T-helper 2 cell treated with Interferon-gamma antibody and Interleukin-4, amounts not matched to agents 5 μg/mL and 100 μg/mL, for 36 hours (primary cell): ENCODE measurements at regions not wholly inside any gene's neighbourhood (a gene's known extent, or its start where the extent isn't known, plus 50 kb on each side); places are given as distances from the start of the nearest gene placed in this dataset.

Experiments
- DNase-seq: peaks from one replicate; pipeline ENCODE4 v3.0.0; 2021; ENCODE audit warnings: low spot score
- H3K27ac Mint-ChIP-seq: one replicate; pipeline ENCODE4 v1.8.0; 2021; ENCODE audit warnings: mild to moderate bottlenecking, mixed read lengths
- H3K27me3 Mint-ChIP-seq: one replicate; pipeline ENCODE4 v1.8.0; 2021; ENCODE audit warnings: low read depth, mixed read lengths
- H3K36me3 Mint-ChIP-seq: one replicate; pipeline ENCODE4 v1.8.0; 2021; ENCODE audit warnings: low read depth, mixed read lengths
- H3K4me1 Mint-ChIP-seq: one replicate; pipeline ENCODE4 v1.8.0; 2021; ENCODE audit warnings: low read depth, mixed read lengths
- H3K4me3 Mint-ChIP-seq: one replicate; pipeline ENCODE4 v1.8.0; 2022; ENCODE audit warnings: mild to moderate bottlenecking, moderate library complexity, mixed read lengths
- H3K9me3 Mint-ChIP-seq: one replicate; pipeline ENCODE4 v1.8.0; 2021; ENCODE audit warnings: mixed read lengths

GRCh38 chr12:76247992-76248391, 100.2 kb downstream of the BBS10 start:
- Mint-ChIP-seq H3K27ac (no peak overlapping the region), H3K9me3 (no peaks in the 10 kb centered on the region), H3K4me3 (no peak overlapping the region), H3K36me3 (no peaks in the 10 kb centered on the region), H3K4me1 (peaks cover 6% of the 10 kb centered on the region), H3K27me3 (peaks cover 27% of the 10 kb centered on the region)
- DNase-seq, result no peak

DNA sequence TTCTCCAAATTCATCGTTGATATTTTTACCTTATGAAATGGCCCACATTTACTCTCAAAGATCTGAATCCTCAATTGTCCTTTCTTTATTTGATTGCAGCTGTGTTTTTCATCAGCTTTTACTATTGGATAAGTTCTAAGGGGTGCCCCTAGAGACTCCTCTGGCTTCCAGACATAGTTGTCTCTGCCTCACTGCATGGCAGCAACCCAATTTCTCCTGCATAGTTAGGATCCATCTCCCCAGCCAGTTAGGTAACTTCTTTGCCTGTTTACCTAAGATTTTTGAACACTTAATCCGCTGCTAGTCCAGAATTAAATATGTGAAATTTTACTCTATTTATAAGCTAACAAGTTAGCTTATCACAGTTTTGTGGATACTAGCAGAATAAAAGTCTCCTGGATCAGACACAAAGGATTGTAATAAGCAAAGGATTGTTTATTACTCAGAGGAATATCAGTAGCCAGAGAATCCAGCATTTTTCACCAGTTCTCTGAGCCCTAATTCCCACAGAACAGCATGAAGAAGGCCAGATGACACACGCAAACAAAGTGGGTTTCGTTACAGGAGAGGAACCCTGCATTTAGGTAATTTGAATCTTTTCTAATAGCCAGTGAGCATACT, 101.1 kb downstream of the BBS10 start:
- H3K4me3 Mint-ChIP-seq, result no peak overlapping the region
- H3K9me3 Mint-ChIP-seq, result no peaks in the 10 kb centered on the region
- no peak overlapping the region for H3K27ac Mint-ChIP-seq
- H3K27me3 Mint-ChIP-seq, result peaks cover 27% of the 10 kb centered on the region
- no peak for DNase-seq
- H3K36me3 Mint-ChIP-seq, result no peaks in the 10 kb centered on the region
- H3K4me1 Mint-ChIP-seq, result peaks cover 6% of the 10 kb centered on the region

GRCh38 chr12:76246611-76247010, 101.6 kb downstream of the BBS10 start:
- Mint-ChIP-seq H3K36me3 (no peaks in the 10 kb centered on the region), H3K4me3 (no peak overlapping the region), H3K27me3 (peaks cover 27% of the 10 kb centered on the region), H3K9me3 (no peaks in the 10 kb centered on the region), H3K4me1 (peaks cover 6% of the 10 kb centered on the region), H3K27ac (no peak overlapping the region)
- DNase-seq, result no peak

DNA sequence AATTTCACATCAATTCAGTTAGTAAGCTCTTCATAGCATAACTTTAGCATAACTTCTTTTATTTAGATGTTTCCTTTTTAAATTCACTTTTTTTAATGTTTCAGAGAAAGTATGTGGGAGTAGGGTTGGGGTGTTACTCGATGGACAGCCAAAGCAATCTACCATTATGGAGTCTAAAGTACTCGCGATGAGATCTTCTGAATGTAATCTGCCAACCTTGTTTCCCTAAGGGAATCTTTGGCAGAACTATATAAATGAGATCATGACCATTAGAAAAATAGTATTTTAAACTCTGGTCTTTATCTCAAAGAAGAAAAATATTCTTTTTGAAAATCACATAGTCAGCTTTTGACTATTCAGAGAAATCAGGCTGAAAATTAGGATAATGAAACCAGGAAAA, 103.9 kb downstream of the BBS10 start:
- H3K4me3 Mint-ChIP-seq, result no peak overlapping the region
- no peak for DNase-seq
- H3K27ac Mint-ChIP-seq, result no peak overlapping the region

GRCh38 chr12:76242813-76243550, 105.2 kb downstream of the BBS10 start:
- Mint-ChIP-seq H3K36me3 (no peaks in the 10 kb centered on the region), H3K4me3 (no peak overlapping the region), H3K27me3 (peaks cover 22% of the 10 kb centered on the region), H3K9me3 (no peaks in the 10 kb centered on the region), H3K27ac (no peak overlapping the region), H3K4me1 (no peaks in the 10 kb centered on the region)
- no peak for DNase-seq

More for the DNA sequence above, 103.9 kb downstream of the BBS10 start:
- Mint-ChIP-seq H3K4me1 (peaks cover 3% of the 10 kb centered on the region), H3K36me3 (no peaks in the 10 kb centered on the region), H3K27me3 (peaks cover 27% of the 10 kb centered on the region), H3K9me3 (no peaks in the 10 kb centered on the region)

DNA sequence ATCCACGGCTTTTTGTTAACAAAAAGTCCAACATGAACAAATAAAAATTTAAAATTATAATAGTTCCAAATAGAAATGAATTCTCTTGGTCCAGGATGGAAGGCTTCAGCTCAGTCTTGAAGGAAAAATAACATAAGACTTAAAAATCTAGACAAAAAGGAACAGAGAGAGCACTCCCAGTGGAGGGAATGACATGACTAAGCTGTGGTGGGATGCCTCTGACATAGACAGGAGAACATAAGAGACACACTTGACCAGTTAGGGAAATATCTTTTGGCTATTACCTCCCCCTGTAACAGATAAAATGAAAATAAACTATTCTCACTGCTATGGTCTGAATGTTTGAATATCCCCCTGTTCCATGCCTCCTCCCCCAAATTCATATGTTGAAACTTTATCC, 106.8 kb downstream of the BBS10 start:
- Mint-ChIP-seq H3K27ac (no peak overlapping the region), H3K4me3 (no peak overlapping the region), H3K4me1 (no peaks in the 10 kb centered on the region), H3K27me3 (peaks cover 11% of the 10 kb centered on the region), H3K9me3 (no peaks in the 10 kb centered on the region), H3K36me3 (no peaks in the 10 kb centered on the region)
- DNase-seq, result no peak

DNA sequence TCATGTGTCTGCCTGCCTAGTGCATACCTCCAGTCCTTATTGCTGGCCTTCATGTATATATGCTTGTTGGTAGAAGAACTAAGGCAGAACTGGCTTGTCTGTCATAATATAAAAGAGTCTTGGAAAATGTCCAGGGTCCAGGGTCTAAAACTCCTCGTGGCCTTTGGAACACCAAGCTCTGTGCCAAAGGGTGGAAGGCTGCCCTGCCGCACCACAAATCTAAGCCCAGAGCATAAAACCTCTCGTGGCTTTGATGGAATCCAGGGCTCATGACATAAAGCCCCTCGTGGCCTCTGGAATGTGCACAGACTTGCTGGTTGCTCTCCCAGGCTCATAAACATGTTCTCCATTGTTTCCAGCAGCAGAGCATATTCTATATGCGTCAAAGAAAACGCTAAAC, 107.9 kb downstream of the BBS10 start:
- Mint-ChIP-seq H3K4me3 (no peak overlapping the region), H3K9me3 (no peaks in the 10 kb centered on the region), H3K27me3 (peaks cover 6% of the 10 kb centered on the region), H3K4me1 (no peaks in the 10 kb centered on the region), H3K27ac (no peak overlapping the region), H3K36me3 (no peaks in the 10 kb centered on the region)
- DNase-seq, result no peak

- H3K4me1 Mint-ChIP-seq, result no peaks in the 10 kb centered on the region
- H3K27ac Mint-ChIP-seq, result no peak overlapping the region
- H3K4me3 Mint-ChIP-seq, result no peak overlapping the region
Observed at GRCh38 chr12:76238688-76239087, 109.5 kb downstream of the BBS10 start.

DNA sequence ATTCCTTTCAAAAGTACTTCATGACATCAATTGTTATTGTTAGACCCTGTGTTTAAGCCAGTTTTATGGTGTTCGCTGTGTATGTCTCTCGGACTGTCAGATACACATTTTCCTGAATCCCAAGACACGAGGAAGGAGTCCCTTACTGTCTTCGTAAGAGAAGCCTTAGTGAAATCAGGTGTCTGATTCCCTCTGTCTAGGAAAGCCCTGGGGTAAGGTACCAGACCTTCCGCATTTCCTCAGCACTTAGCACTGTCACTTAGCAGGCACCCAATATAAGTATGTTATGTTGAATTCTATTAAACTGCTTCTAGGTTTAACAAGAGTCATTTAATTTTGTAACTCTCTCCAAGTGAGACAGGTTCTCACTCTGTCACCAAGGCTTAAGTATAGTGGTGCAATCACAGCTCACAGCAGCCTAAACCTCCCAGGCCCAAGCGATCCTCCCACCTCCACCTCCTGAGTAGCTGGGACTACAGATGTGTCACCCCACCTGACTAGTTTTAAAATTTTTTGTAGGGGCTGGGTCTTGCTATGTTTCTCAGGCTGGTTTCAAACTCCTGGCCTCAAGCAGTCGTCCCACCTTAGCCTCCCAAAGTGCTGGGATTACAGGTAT, 111.0 kb downstream of the BBS10 start:
- no peak overlapping the region for H3K4me3 Mint-ChIP-seq
- H3K27me3 Mint-ChIP-seq, result no peaks in the 10 kb centered on the region
- no peaks in the 10 kb centered on the region for H3K9me3 Mint-ChIP-seq
- no peak for DNase-seq
- no peak overlapping the region for H3K27ac Mint-ChIP-seq
- no peaks in the 10 kb centered on the region for H3K36me3 Mint-ChIP-seq
- H3K4me1 Mint-ChIP-seq, result no peaks in the 10 kb centered on the region

More at GRCh38 chr12:76238688-76239087, 109.5 kb downstream of the BBS10 start:
- H3K36me3 Mint-ChIP-seq, result no peaks in the 10 kb centered on the region
- H3K9me3 Mint-ChIP-seq, result no peaks in the 10 kb centered on the region
- no peak for DNase-seq
- H3K27me3 Mint-ChIP-seq, result no peaks in the 10 kb centered on the region

- no peaks in the 10 kb centered on the region for H3K9me3 Mint-ChIP-seq
- H3K27ac Mint-ChIP-seq, result no peak overlapping the region
- H3K27me3 Mint-ChIP-seq, result no peaks in the 10 kb centered on the region
- H3K4me3 Mint-ChIP-seq, result no peak overlapping the region
- H3K4me1 Mint-ChIP-seq, result no peaks in the 10 kb centered on the region
- no peaks in the 10 kb centered on the region for H3K36me3 Mint-ChIP-seq
- DNase-seq, result no peak
Observed at GRCh38 chr12:76236640-76237039, 111.6 kb downstream of the BBS10 start.

GRCh38 chr12:76234741-76235140, 113.5 kb downstream of the BBS10 start:
- Mint-ChIP-seq H3K36me3 (no peaks in the 10 kb centered on the region), H3K27me3 (no peaks in the 10 kb centered on the region), H3K4me1 (no peaks in the 10 kb centered on the region), H3K9me3 (no peaks in the 10 kb centered on the region), H3K4me3 (no peak overlapping the region), H3K27ac (no peak overlapping the region)
- no peak for DNase-seq

DNA sequence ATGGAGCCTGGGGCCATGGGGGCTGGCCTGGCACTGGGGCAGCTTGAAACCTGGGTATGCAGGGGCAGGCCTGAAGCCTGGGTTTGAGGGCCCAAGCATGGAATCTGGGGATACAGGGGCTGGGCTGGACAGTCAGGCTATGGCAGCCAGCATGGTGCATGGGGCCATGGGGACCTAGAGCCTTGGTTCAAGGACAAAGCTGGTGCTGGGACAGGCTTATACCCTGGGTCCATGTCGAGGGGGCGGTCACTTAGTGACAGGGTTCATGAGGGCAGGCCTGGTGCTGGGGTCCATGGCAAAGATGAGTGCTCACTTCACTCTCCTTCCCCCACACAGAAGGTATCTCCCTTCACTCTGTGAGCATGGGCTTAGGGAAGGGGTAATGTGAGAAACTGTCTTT, 116.2 kb downstream of the BBS10 start:
- Mint-ChIP-seq H3K4me3 (no peak overlapping the region), H3K27ac (no peak overlapping the region)

DNA sequence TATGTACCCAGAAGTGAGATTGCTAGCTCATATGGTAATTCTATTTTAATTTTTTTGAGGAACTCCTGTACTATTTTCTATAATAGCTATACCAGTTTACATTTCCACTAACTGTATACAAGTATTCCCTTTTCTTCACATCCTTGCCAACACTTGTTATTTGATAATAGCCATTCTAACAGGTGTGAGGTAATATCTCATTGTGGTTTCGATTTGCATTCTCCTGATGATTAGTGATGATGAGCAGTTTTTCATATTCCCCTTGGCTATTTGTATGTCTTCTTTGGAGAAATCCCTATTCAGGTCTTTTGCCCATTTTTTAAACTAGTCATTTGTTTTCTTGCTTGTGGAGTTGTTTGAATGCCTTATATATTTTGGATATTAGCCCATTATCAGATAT, 121.3 kb downstream of the BBS10 start:
- Mint-ChIP-seq H3K9me3 (no peaks in the 10 kb centered on the region), H3K36me3 (no peaks in the 10 kb centered on the region), H3K4me3 (no peak overlapping the region), H3K27me3 (peaks cover 13% of the 10 kb centered on the region), H3K27ac (no peak overlapping the region), H3K4me1 (peaks cover 5% of the 10 kb centered on the region)
- DNase-seq, result no peak

More for the DNA sequence above, 116.2 kb downstream of the BBS10 start:
- peaks cover 8% of the 10 kb centered on the region for H3K27me3 Mint-ChIP-seq
- no peaks in the 10 kb centered on the region for H3K9me3 Mint-ChIP-seq
- no peak for DNase-seq
- no peaks in the 10 kb centered on the region for H3K4me1 Mint-ChIP-seq
- H3K36me3 Mint-ChIP-seq, result no peaks in the 10 kb centered on the region

DNA sequence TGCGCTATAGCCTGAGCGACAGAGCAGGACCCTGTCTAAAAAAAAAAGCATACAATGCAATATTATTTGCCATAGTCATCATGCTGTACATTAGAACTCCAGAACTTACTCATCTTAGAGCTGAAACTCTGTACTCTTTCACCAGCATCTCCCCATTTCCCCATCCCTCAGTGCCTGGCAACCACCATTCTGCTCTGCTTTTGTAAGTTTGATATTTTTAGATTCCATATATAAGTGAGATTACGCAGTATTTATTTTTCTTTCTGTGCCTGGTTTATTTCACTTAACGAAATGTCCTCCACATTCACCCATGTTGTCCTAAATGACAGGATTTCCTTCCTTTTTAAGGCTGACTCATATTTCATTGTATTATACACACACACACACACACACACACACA, 121.8 kb downstream of the BBS10 start:
- Mint-ChIP-seq H3K27ac (no peak overlapping the region), H3K27me3 (peaks cover 13% of the 10 kb centered on the region), H3K9me3 (no peaks in the 10 kb centered on the region), H3K36me3 (no peaks in the 10 kb centered on the region), H3K4me1 (peaks cover 5% of the 10 kb centered on the region), H3K4me3 (no peak overlapping the region)
- DNase-seq, result no peak
